HepG2 (cell line): ENCODE measurements at regions not wholly inside any gene's neighbourhood (a gene's known extent, or its start where the extent isn't known, plus 50 kb on each side); places are given as distances from the start of the nearest gene placed in this dataset.

Source experiments
- ATAC-seq: fragments of 200-7000 bp; cut with Tn5 transposase; 3 replicates; pipeline ENCODE4 v1.9.1; 2020; ENCODE audit warnings: mild to moderate bottlenecking, moderate library complexity
- BruUV-seq: library from RNA; stranded (reverse); fragments of 400-500 nt; replicated peaks from 2 replicates; lab custom pipeline; 2021; lab: Mats Ljungman, UMichigan
- CTCF ChIA-PET: fragments of 300-600 bp; formaldehyde crosslinking; extraction: SDS; loops from one replicate; lab custom pipeline; 2021; ENCODE audit warnings: low total read pairs, inconsistent platforms, low intra/inter-chr PET ratio; lab: Yijun Ruan, JAX
- POLR2A ChIA-PET: fragments of 350-600 bp; sonication (Branson Sonifier 250); formaldehyde crosslinking; loops from one replicate; lab custom pipeline; 2020; ENCODE audit warnings: antibody characterized with exemption, inconsistent platforms; lab: Yijun Ruan, JAX
- DNase-seq: peaks from one replicate; pipeline ENCODE4 v3.0.0-alpha.2; 2015; ENCODE audit warnings: low spot score
- FAIRE-seq: peaks from 3 replicates; lab custom pipeline; 2011; peaks lifted over from hg19 to GRCh38; lab: Jason Lieb, UNC
- H2AFZ ChIP-seq: one replicate; pipeline ENCODE4 v1.6.1; 2011; ENCODE audit warnings: low read length, inconsistent platforms
- H3K27ac ChIP-seq: fragments of 300-600 bp; 3 replicates; pipeline ENCODE4 v1.8.0; 2011; ENCODE audit warnings: mixed run types, mild to moderate bottlenecking, mixed read lengths, low read length, inconsistent platforms; ENCODE audit not compliant: insufficient read depth; ENCODE audit errors: extremely low read length
- H3K27me3 ChIP-seq, 2 experiments: fragments of 200-600 bp in 1 of 2; 2 replicates in 1 of 2; 3 replicates in 1 of 2; pipeline versions ENCODE4 v1.6.0 to v1.8.0; 2011; ENCODE audit warnings: low read length in 2 of 2, mild to moderate bottlenecking in 2 of 2, moderate library complexity in 2 of 2, inconsistent platforms in 1 of 2; ENCODE audit not compliant: insufficient read depth in 2 of 2, control insufficient read depth in 1 of 2
- H3K36me3 ChIP-seq, 2 experiments: fragments of 200-600 bp in 1 of 2; replicated peaks in 1 of 2; 2 replicates in 1 of 2; 3 replicates in 1 of 2; pipeline versions ENCODE4 v1.5.1 to v1.8.0; 2011; ENCODE audit warnings: low read length in 2 of 2, inconsistent platforms in 1 of 2; ENCODE audit not compliant: insufficient read depth in 2 of 2, control insufficient read depth in 1 of 2
- H3K4me1 ChIP-seq: 2 replicates; pipeline ENCODE4 v1.5.1; 2012; ENCODE audit warnings: low read length, inconsistent platforms; ENCODE audit not compliant: insufficient read depth
- H3K4me2 ChIP-seq: 2 replicates; pipeline ENCODE4 v1.6.0; 2011; ENCODE audit warnings: low read depth, low read length, inconsistent platforms
- H3K4me3 ChIP-seq, 3 experiments: fragments of 200-600 bp in 1 of 3; sonication (generic), shearing (Covaris generic) in 1 of 3; replicated peaks in 1 of 3; 2 replicates each; pipeline ENCODE4 v1.5.1; 2011 to 2016; ENCODE audit warnings: low read length in 3 of 3, inconsistent platforms in 2 of 3, low read depth in 2 of 3, mild to moderate bottlenecking in 2 of 3, control low read depth in 1 of 3, mixed read lengths in 1 of 3; ENCODE audit not compliant: insufficient read depth in 1 of 3
- H3K79me2 ChIP-seq: one replicate; pipeline ENCODE4 v1.6.1; 2011; ENCODE audit warnings: low read length, inconsistent platforms; ENCODE audit not compliant: insufficient read depth
- H3K9ac ChIP-seq: 2 replicates; pipeline ENCODE4 v1.6.0; 2011; ENCODE audit warnings: mild to moderate bottlenecking, low read depth, low read length, inconsistent platforms; ENCODE audit not compliant: insufficient read depth
- H3K9me3 ChIP-seq: 2 replicates; pipeline ENCODE4 v1.5.1; 2012; ENCODE audit warnings: mild to moderate bottlenecking, low read length
- H4K20me1 ChIP-seq: 2 replicates; pipeline ENCODE4 v1.6.0; 2011; ENCODE audit warnings: inconsistent platforms, mild to moderate bottlenecking, low read length, moderate library complexity; ENCODE audit not compliant: insufficient read depth
- AKAP8 ChIP-seq: sonication (generic); formaldehyde crosslinking; IDR thresholded peaks from 2 replicates; pipeline ENCODE4 v1.5.1; 2020; ENCODE audit warnings: mild to moderate bottlenecking, missing genetic modification reagents
- BHLHE40 ChIP-seq: IDR thresholded peaks from 2 replicates; pipeline ENCODE4 v1.6.1; 2011; ENCODE audit warnings: low read length, improper control_type of control experiment
- CREB1 ChIP-seq, 2 experiments: fragments of 450-650 bp in 1 of 2; IDR thresholded peaks; 2 replicates each; pipeline ENCODE4 v1.6.1; 2016 to 2017; ENCODE audit warnings: control low read depth in 1 of 2, mild to moderate bottlenecking in 1 of 2, missing compliant biosample characterization in 1 of 2, missing genetic modification characterization in 1 of 2
- HDAC6 ChIP-seq: fragments of 200-600 bp; sonication (generic); IDR thresholded peaks from 2 replicates; pipeline ENCODE4 v1.7.0; 2017; ENCODE audit warnings: mild to moderate bottlenecking, antibody characterized with exemption, low read length, low read depth
- MED1 ChIP-seq: sonication (generic); formaldehyde crosslinking; IDR thresholded peaks from 2 replicates; pipeline ENCODE4 v1.4.0; 2020; ENCODE audit warnings: missing genetic modification reagents
- NONO ChIP-seq, 2 experiments: fragments of 450-650 bp in 1 of 2; sonication (generic) in 1 of 2; formaldehyde crosslinking in 1 of 2; IDR thresholded peaks in 1 of 2; conservative IDR thresholded peaks in 1 of 2; 2 replicates each; pipeline versions ENCODE4 v1.6.1 to v1.8.0; 2017 to 2022; ENCODE audit warnings: mild to moderate bottlenecking in 1 of 2, missing genetic modification reagents in 1 of 2, moderate library complexity in 1 of 2
- SAFB2 ChIP-seq: sonication (generic); formaldehyde crosslinking; IDR thresholded peaks from 2 replicates; pipeline ENCODE4 v1.5.1; 2020; ENCODE audit warnings: missing genetic modification reagents, low read depth, mild to moderate bottlenecking, borderline replicate concordance
- TEAD2 ChIP-seq: sonication (generic); formaldehyde crosslinking; IDR thresholded peaks from 2 replicates; pipeline ENCODE4 v1.9.0; 2021; ENCODE audit warnings: missing genetic modification reagents
- ZBTB1 ChIP-seq: sonication (generic); formaldehyde crosslinking; IDR thresholded peaks from 2 replicates; pipeline ENCODE4 v1.4.0; 2020; ENCODE audit warnings: missing genetic modification reagents, borderline replicate concordance
- ZNF142 ChIP-seq: sonication (generic); formaldehyde crosslinking; IDR thresholded peaks from 2 replicates; pipeline ENCODE4 v1.4.0; 2020; ENCODE audit warnings: missing genetic modification reagents
- ZNF274 ChIP-seq: sonication (generic); formaldehyde crosslinking; IDR thresholded peaks from 2 replicates; pipeline ENCODE4 v1.5.1; 2020; ENCODE audit warnings: mild to moderate bottlenecking, missing genetic modification reagents
- ZNF749 ChIP-seq: sonication (generic); formaldehyde crosslinking; IDR thresholded peaks from 2 replicates; pipeline ENCODE4 v1.8.0; 2022; ENCODE audit warnings: mild to moderate bottlenecking, missing genetic modification reagents, moderate library complexity, borderline replicate concordance
- whole genome bisulfite sequencing: methylation state at CpG from one replicate; pipeline ENCODE4 v1.1.6; 2017; ENCODE audit warnings: low lambda C conversion rate; 5-methylcytosine and 5-hydroxymethylcytosine counted together
- in situ Hi-C: cut with HindIII; loops from 2 replicates; pipeline ENCODE4 v1.10.0; 2017; ENCODE audit warnings: low pct_unique_long_range_greater_than_20kb; ENCODE audit not compliant: extremely low pct_ligation_motif_present
- intact Hi-C: fragments of 100-400 bp; cut with micrococcal nuclease; formaldehyde crosslinking; loops from one replicate; pipeline ENCODE4 v1.10.0; 2022; ENCODE audit not compliant: unreplicated experiment
- TF ChIP-seq, protein P1 (sequence below): sonication (generic); formaldehyde crosslinking; IDR thresholded peaks from 2 replicates; pipeline ENCODE4 v1.4.0; 2020; ENCODE audit warnings: missing genetic modification reagents

DNA sequence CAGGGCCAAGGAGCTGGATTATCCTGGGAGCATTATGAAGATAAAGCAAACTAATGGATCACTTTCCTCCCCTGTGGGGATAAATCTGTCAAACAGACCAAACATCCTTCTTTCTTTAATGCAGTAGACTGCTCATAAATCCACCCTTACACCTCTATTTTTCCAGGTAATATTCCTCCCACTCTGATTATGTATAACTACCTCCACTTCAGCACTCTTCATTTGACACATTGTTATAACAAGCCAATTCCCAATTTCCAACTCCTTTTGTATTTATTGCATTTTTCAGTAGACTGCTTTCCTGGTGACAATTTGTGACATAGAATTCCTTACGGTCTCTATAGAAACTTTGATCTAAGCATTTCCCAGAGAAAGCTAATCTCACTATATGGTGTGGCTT, 115.0 kb upstream of the PRKG2 start:
- H3K27me3 ChIP-seq, result no peaks in the 10 kb centered on the region; a peak in 1 of 5 replicates
- WGBS, result 3% methylated on average over 1 of the region's 1 CpG
- H3K4me1 ChIP-seq, result no peaks in the 10 kb centered on the region
- TF ChIP-seq, protein P1, sequence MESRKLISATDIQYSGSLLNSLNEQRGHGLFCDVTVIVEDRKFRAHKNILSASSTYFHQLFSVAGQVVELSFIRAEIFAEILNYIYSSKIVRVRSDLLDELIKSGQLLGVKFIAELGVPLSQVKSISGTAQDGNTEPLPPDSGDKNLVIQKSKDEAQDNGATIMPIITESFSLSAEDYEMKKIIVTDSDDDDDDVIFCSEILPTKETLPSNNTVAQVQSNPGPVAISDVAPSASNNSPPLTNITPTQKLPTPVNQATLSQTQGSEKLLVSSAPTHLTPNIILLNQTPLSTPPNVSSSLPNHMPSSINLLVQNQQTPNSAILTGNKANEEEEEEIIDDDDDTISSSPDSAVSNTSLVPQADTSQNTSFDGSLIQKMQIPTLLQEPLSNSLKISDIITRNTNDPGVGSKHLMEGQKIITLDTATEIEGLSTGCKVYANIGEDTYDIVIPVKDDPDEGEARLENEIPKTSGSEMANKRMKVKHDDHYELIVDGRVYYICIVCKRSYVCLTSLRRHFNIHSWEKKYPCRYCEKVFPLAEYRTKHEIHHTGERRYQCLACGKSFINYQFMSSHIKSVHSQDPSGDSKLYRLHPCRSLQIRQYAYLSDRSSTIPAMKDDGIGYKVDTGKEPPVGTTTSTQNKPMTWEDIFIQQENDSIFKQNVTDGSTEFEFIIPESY (CRISPR knock-in tag), result no peak
- TF ChIP-seq ZNF142 (CRISPR knock-in tag) (no peak), HDAC6 (no peak), ZNF749 (no peak), MED1 (no peak), BHLHE40 (no peak), ZNF274 (CRISPR knock-in tag) (no peak), TEAD2 (CRISPR knock-in tag) (no peak), CREB1 (IDR thresholded peaks at IDR 0.05) (no peak), CREB1 (CRISPR knock-in tag; IDR thresholded peaks at IDR 0.05) (no peak), AKAP8 (CRISPR knock-in tag) (no peak), ZBTB1 (CRISPR knock-in tag) (no peak), NONO (IDR thresholded peaks at IDR 0.05) (no peak), NONO (CRISPR knock-in tag; conservative IDR thresholded peaks at IDR 0.05) (no peak), SAFB2 (CRISPR knock-in tag) (no peak)
- in situ Hi-C loops, result no loop called here
- no peak overlapping the region for H3K4me2 ChIP-seq
- no peaks in the 10 kb centered on the region for H4K20me1 ChIP-seq
- no peaks in the 10 kb centered on the region for H3K9me3 ChIP-seq
- ATAC-seq (no peak), DNase-seq (no peak), FAIRE-seq (no peak)
- POLR2A ChIA-PET, result no interaction called here
- H3K4me3 ChIP-seq, result no peak overlapping the region
- no peaks in the 10 kb centered on the region for H3K79me2 ChIP-seq
- no peak overlapping the region for H3K9ac ChIP-seq
- CTCF ChIA-PET, result no interaction called here
- H3K27ac ChIP-seq, result no peak overlapping the region
- BruUV-seq, result no TSS peak
- H3K36me3 ChIP-seq, result no peaks in the 10 kb centered on the region
- no peak overlapping the region for H2AFZ ChIP-seq
- intact Hi-C loops, result no loop called here
